ENCODE measurements at regions not wholly inside any gene's neighbourhood (a gene's known extent, or its start where the extent isn't known, plus 50 kb on each side); places are given as distances from the start of the nearest gene placed in this dataset.

DNA sequence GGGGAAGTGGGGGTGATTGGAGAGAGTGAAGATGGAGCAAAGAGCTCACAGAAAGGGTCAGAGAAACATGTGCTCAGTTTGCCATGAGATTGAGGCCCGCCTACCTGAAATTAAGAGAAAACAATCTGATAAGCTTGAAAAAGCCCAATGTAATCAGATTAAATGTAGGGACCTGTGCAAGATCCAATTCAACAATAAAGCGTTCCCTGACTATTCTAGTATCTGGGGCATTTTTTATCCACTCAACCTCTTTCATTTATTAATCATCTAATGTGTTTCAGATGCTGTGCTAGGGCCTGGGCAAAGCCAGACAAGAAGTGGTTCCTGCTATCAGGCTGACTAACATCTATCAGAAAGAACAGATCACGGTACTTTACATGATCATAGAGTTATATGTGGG is 238.4 kb upstream of the MYO3A start:
- no peak overlapping the region for H3K4me3 ChIP-seq
- no peaks in the 10 kb centered on the region for H3K9me3 ChIP-seq
- H3K27ac ChIP-seq: no peak overlapping the region
- no peaks in the 10 kb centered on the region for H3K27me3 ChIP-seq
- no peaks in the 10 kb centered on the region for H3K36me3 ChIP-seq
- WGBS, 2 donors: 65 to 86% methylated on average over 3 of the region's 3 CpGs
- H3K4me1 ChIP-seq: no peaks in the 10 kb centered on the region
- no peak for DNase-seq
- intact Hi-C loops (cut with DNase I): no loop called here
- TF ChIP-seq POLR2AphosphoS5 (IDR thresholded peaks at IDR 0.05) (no peak), EP300 (IDR thresholded peaks at IDR 0.05) (no peak), POLR2A (IDR thresholded peaks at IDR 0.05) (no peak)
- TF ChIP-seq, protein P1, sequence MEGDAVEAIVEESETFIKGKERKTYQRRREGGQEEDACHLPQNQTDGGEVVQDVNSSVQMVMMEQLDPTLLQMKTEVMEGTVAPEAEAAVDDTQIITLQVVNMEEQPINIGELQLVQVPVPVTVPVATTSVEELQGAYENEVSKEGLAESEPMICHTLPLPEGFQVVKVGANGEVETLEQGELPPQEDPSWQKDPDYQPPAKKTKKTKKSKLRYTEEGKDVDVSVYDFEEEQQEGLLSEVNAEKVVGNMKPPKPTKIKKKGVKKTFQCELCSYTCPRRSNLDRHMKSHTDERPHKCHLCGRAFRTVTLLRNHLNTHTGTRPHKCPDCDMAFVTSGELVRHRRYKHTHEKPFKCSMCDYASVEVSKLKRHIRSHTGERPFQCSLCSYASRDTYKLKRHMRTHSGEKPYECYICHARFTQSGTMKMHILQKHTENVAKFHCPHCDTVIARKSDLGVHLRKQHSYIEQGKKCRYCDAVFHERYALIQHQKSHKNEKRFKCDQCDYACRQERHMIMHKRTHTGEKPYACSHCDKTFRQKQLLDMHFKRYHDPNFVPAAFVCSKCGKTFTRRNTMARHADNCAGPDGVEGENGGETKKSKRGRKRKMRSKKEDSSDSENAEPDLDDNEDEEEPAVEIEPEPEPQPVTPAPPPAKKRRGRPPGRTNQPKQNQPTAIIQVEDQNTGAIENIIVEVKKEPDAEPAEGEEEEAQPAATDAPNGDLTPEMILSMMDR (IDR thresholded peaks at IDR 0.05): no peak

DNA sequence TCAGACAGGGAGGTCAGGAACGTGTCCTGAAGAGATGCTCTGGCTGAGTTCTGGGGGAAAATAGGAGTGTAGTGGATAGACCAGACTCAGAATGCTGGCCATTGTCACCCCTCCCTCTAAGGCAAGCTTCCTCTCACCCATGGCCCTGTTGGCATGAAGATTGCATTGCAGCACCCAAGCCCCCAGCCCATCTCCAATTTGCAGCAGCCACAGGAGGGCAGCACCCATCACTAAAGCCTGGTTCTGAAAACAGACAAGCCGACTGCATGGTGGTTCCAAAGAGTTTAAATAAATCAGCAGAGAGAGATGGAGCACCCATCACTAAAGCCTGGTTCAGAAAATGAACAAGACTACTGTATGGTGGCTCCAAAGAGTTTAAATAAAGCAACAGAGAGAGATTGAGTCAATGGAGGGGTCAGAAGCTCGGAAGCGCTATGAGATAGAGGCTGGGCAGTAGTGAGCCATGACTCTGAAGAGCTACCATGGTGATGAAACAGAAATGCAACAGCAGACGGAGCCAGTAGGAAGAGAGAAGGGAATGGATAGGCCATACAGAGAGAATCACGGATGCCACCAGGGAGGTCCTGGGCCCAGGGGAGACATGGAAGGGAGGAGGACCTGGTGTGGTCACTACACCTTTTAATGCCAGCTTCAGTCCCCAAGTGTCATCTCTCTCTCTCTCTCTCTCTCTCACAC is 237.9 kb upstream of the MYO3A start:
- TF ChIP-seq, protein P1 (IDR thresholded peaks at IDR 0.05): no peak
- no peak for TF ChIP-seq POLR2AphosphoS5 (IDR thresholded peaks at IDR 0.05)
- no peak for TF ChIP-seq POLR2A (IDR thresholded peaks at IDR 0.05)
- no peak for TF ChIP-seq EP300 (IDR thresholded peaks at IDR 0.05)
- H3K9me3 ChIP-seq: no peaks in the 10 kb centered on the region
- no peaks in the 10 kb centered on the region for H3K4me1 ChIP-seq
- intact Hi-C loops (cut with DNase I): no loop called here
- H3K36me3 ChIP-seq: no peaks in the 10 kb centered on the region
- WGBS, 2 donors: 88 to 90% methylated on average over 6 of the region's 6 CpGs
- H3K27ac ChIP-seq: no peak overlapping the region
- H3K4me3 ChIP-seq: no peak overlapping the region
- H3K27me3 ChIP-seq: no peaks in the 10 kb centered on the region
- DNase-seq: no peak

DNA sequence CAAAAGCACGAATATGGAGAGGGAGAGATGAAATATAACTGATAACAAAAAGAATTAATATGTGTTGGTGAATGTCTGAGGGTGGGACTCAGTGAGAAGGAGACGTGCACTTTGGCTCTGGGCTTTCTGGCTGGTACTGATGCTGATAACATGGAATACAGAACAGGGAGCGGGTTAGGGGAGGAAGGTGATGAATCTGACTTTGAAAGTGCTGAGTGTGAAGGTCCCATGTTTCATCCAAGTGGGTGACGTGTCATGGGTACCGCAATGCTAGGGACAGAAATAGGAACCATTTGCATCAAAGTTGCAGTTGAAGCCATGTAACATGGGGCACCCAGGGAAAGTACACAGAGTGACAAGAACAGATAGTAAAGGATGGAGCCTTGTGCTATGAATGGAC is 236.6 kb upstream of the MYO3A start:
- intact Hi-C loops (cut with DNase I): no loop called here
- H3K27me3 ChIP-seq: no peaks in the 10 kb centered on the region
- DNase-seq: no peak
- no peak overlapping the region for H3K27ac ChIP-seq
- 75 to 87% methylated on average over 5 of the region's 5 CpGs for WGBS, 2 donors
- H3K36me3 ChIP-seq: no peaks in the 10 kb centered on the region
- H3K9me3 ChIP-seq: no peaks in the 10 kb centered on the region
- TF ChIP-seq, protein P1 (IDR thresholded peaks at IDR 0.05): no peak
- TF ChIP-seq EP300 (IDR thresholded peaks at IDR 0.05) (no peak), POLR2A (IDR thresholded peaks at IDR 0.05) (no peak), POLR2AphosphoS5 (IDR thresholded peaks at IDR 0.05) (no peak)
- H3K4me1 ChIP-seq: no peaks in the 10 kb centered on the region
- H3K4me3 ChIP-seq: no peak overlapping the region

DNA sequence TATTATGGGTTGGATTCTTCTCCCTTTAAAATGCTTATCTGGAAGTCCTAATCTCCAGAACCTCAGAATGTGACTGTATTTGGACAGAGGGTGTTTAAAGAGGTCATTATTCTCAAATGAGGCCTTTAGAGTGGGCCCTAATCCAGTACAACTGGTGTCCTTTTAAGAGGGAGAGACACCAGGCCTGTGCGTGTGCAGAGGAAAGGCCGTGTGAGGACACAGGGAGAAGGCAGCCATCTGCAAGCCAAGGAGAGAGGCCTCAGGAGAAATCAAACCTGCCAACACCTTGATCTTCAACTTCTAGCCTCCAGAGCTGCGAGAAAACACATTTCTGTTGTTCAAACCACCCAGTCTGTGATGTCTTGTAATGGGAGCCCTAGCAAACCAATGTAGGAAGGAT is 235.4 kb upstream of the MYO3A start:
- H3K27me3 ChIP-seq: no peaks in the 10 kb centered on the region
- H3K4me1 ChIP-seq: no peaks in the 10 kb centered on the region
- intact Hi-C loops (cut with DNase I): no loop called here
- 55 to 73% methylated on average over 3 of the region's 3 CpGs for WGBS, 2 donors
- H3K9me3 ChIP-seq: no peaks in the 10 kb centered on the region
- H3K36me3 ChIP-seq: no peaks in the 10 kb centered on the region
- no peak overlapping the region for H3K27ac ChIP-seq
- TF ChIP-seq EP300 (IDR thresholded peaks at IDR 0.05) (no peak), POLR2AphosphoS5 (IDR thresholded peaks at IDR 0.05) (no peak)
- TF ChIP-seq, protein P1 (IDR thresholded peaks at IDR 0.05): no peak
- no peak for DNase-seq
- no peak overlapping the region for H3K4me3 ChIP-seq

DNA sequence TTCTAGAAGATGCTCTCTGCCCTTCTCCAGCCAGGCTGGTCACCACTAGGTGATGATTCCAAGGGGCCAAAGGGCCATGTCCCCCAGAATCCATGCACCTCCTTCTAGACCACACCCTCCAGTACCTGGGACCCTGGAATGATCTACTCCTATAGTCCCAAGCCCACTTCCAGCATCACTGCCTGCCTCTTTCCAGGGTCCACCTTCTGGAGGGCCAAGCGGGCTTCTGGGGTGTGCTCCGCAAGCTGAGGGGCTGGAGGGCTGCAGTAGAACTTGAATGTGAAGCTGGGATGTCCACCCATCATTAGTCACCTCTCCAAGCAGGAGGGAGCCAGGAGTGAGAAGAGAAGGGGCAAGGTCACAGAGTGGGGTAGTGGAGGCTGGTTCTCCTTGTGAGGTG is 234.4 kb upstream of the MYO3A start:
- no peaks in the 10 kb centered on the region for H3K9me3 ChIP-seq
- H3K4me1 ChIP-seq: no peaks in the 10 kb centered on the region
- no peak overlapping the region for H3K4me3 ChIP-seq
- 95% methylated on average over 2 of the region's 2 CpGs for WGBS, 2 donors
- no peaks in the 10 kb centered on the region for H3K36me3 ChIP-seq
- H3K27ac ChIP-seq: no peak overlapping the region
- no peaks in the 10 kb centered on the region for H3K27me3 ChIP-seq
- intact Hi-C loops (cut with DNase I): no loop called here
- no peak for DNase-seq
- TF ChIP-seq POLR2AphosphoS5 (IDR thresholded peaks at IDR 0.05): no peak
- no peak for TF ChIP-seq EP300 (IDR thresholded peaks at IDR 0.05)
- TF ChIP-seq, protein P1 (IDR thresholded peaks at IDR 0.05): no peak
- TF ChIP-seq POLR2A (IDR thresholded peaks at IDR 0.05): no peak
